H7 (cell line): ENCODE measurements at regions not wholly inside any gene's neighbourhood (a gene's known extent, or its start where the extent isn't known, plus 50 kb on each side); places are given as distances from the start of the nearest gene placed in this dataset.

Experiments
- DNase-seq: peaks from one replicate; pipeline ENCODE4 v3.0.0; 2012
- H3K27me3 ChIP-seq: 2 replicates; pipeline ENCODE4 v1.6.0; 2011; ENCODE audit warnings: mild to moderate bottlenecking, low read length; ENCODE audit not compliant: control insufficient read depth, insufficient read depth
- H3K36me3 ChIP-seq: replicated peaks from 2 replicates; pipeline ENCODE4 v1.5.1; 2011; ENCODE audit warnings: low read length; ENCODE audit not compliant: control insufficient read depth, insufficient read depth
- H3K4me3 ChIP-seq: 2 replicates; pipeline ENCODE4 v1.5.1; 2011; ENCODE audit warnings: low read depth, mild to moderate bottlenecking, control low read depth, low read length, moderate library complexity; ENCODE audit not compliant: insufficient read depth

- H3K4me3 ChIP-seq: no peak overlapping the region
- no peaks in the 10 kb centered on the region for H3K27me3 ChIP-seq
- DNase-seq: no peak
- H3K36me3 ChIP-seq: no peaks in the 10 kb centered on the region
Measured at GRCh38 chr10:113458944-113459343, 93.9 kb upstream of the HABP2 start.

- Histone ChIP-seq H3K4me3 (no peak overlapping the region), H3K27me3 (no peaks in the 10 kb centered on the region)
- no peak for DNase-seq
Measured at GRCh38 chr10:113459626-113460280, 93.1 kb upstream of the HABP2 start.

GRCh38 chr10:113463083-113463482, 89.8 kb upstream of the HABP2 start:
- Histone ChIP-seq H3K4me3 (no peak overlapping the region), H3K27me3 (no peaks in the 10 kb centered on the region), H3K36me3 (no peaks in the 10 kb centered on the region)
- DNase-seq: no peak

More at GRCh38 chr10:113459626-113460280, 93.1 kb upstream of the HABP2 start:
- H3K36me3 ChIP-seq: no peaks in the 10 kb centered on the region

- Histone ChIP-seq H3K4me3 (no peak overlapping the region), H3K27me3 (no peaks in the 10 kb centered on the region)
- no peak for DNase-seq
Measured at GRCh38 chr10:113463777-113464176, 89.1 kb upstream of the HABP2 start.

GRCh38 chr10:113469796-113470195, 83.1 kb upstream of the HABP2 start:
- Histone ChIP-seq H3K36me3 (no peaks in the 10 kb centered on the region), H3K27me3 (no peaks in the 10 kb centered on the region), H3K4me3 (no peak overlapping the region)
- DNase-seq: no peak

More at GRCh38 chr10:113463777-113464176, 89.1 kb upstream of the HABP2 start:
- H3K36me3 ChIP-seq: no peaks in the 10 kb centered on the region

- Histone ChIP-seq H3K4me3 (no peak overlapping the region), H3K27me3 (no peaks in the 10 kb centered on the region), H3K36me3 (no peaks in the 10 kb centered on the region)
- no peak for DNase-seq
Measured at GRCh38 chr10:113470372-113471240, 82.2 kb upstream of the HABP2 start.

- H3K27me3 ChIP-seq: no peaks in the 10 kb centered on the region
- H3K4me3 ChIP-seq: no peak overlapping the region
- no peak for DNase-seq
- H3K36me3 ChIP-seq: no peaks in the 10 kb centered on the region
Measured at GRCh38 chr10:113471241-113471996, 81.4 kb upstream of the HABP2 start.

- Histone ChIP-seq H3K4me3 (no peak overlapping the region), H3K27me3 (no peaks in the 10 kb centered on the region), H3K36me3 (no peaks in the 10 kb centered on the region)
- DNase-seq: no peak
Measured at GRCh38 chr10:113473011-113473410, 79.8 kb upstream of the HABP2 start.

GRCh38 chr10:113473851-113474250, 79.0 kb upstream of the HABP2 start:
- Histone ChIP-seq H3K4me3 (no peak overlapping the region), H3K36me3 (no peaks in the 10 kb centered on the region), H3K27me3 (no peaks in the 10 kb centered on the region)
- DNase-seq: no peak

- DNase-seq: no peak
- no peak overlapping the region for H3K4me3 ChIP-seq
- no peaks in the 10 kb centered on the region for H3K36me3 ChIP-seq
- no peaks in the 10 kb centered on the region for H3K27me3 ChIP-seq
Measured at GRCh38 chr10:113474752-113475151, 78.1 kb upstream of the HABP2 start.

- no peak for DNase-seq
- Histone ChIP-seq H3K36me3 (no peaks in the 10 kb centered on the region), H3K4me3 (no peak overlapping the region), H3K27me3 (no peaks in the 10 kb centered on the region)
Measured at GRCh38 chr10:113475381-113475807, 77.5 kb upstream of the HABP2 start.

GRCh38 chr10:113476191-113476590, 76.7 kb upstream of the HABP2 start:
- H3K4me3 ChIP-seq: no peak overlapping the region
- H3K27me3 ChIP-seq: no peaks in the 10 kb centered on the region
- no peaks in the 10 kb centered on the region for H3K36me3 ChIP-seq
- no peak for DNase-seq

- no peaks in the 10 kb centered on the region for H3K36me3 ChIP-seq
- no peaks in the 10 kb centered on the region for H3K27me3 ChIP-seq
- no peak overlapping the region for H3K4me3 ChIP-seq
- no peak for DNase-seq
Measured at GRCh38 chr10:113476673-113477072, 76.2 kb upstream of the HABP2 start.

GRCh38 chr10:113477451-113477850, 75.4 kb upstream of the HABP2 start:
- no peak for DNase-seq
- H3K4me3 ChIP-seq: no peak overlapping the region
- no peaks in the 10 kb centered on the region for H3K27me3 ChIP-seq
- no peaks in the 10 kb centered on the region for H3K36me3 ChIP-seq
